Nucleus accumbens (tissue), 56 donors: ENCODE measurements at regions not wholly inside any gene's neighbourhood (a gene's known extent, or its start where the extent isn't known, plus 50 kb on each side); places are given as distances from the start of the nearest gene placed in this dataset.
"Not testable (repeated sequence)": the region's sequence is repeated elsewhere in the genome, so short reads cannot be mapped to it uniquely, and the experiment has no call there.

Source experiments
- DNase-seq, 56 donors: peaks; one replicate each; lab custom pipeline; 2025; lab: John Stamatoyannopoulos, UW

GRCh38 chr15:92803536-92803851 lies 96.6 kb upstream of the CHD2 start:
- DNase-seq = no peak

GRCh38 chr15:92803852-92804609 lies 96.1 kb upstream of the CHD2 start:
- DNase-seq = peak in 38 of 56 donors; percentile 9 to 84 (median 44)

GRCh38 chr15:92804610-92804936 lies 95.6 kb upstream of the CHD2 start:
- DNase-seq = not testable (repeated sequence)

GRCh38 chr15:92805080-92805690 lies 94.9 kb upstream of the CHD2 start:
- no peak for DNase-seq

GRCh38 chr15:92806171-92806570 lies 94.0 kb upstream of the CHD2 start:
- DNase-seq = not testable (repeated sequence)

- DNase-seq = no peak
Observed at GRCh38 chr15:92806763-92807162, 93.4 kb upstream of the CHD2 start.

- peak in 9 of 56 donors; percentile 31 to 55 (median 37) for DNase-seq
Observed at GRCh38 chr15:92807971-92808571, 92.1 kb upstream of the CHD2 start.

- DNase-seq = peak in 14 of 56 donors; percentile 46 to 69 (median 58)
Observed at GRCh38 chr15:92808598-92809063, 91.5 kb upstream of the CHD2 start.

GRCh38 chr15:92809064-92809879 lies 90.9 kb upstream of the CHD2 start:
- DNase-seq = peak; percentile 79 to 100 (median 96)

- DNase-seq = peak in 25 of 56 donors; percentile 12 to 70 (median 31)
Observed at GRCh38 chr15:92809880-92810361, 90.2 kb upstream of the CHD2 start.

GRCh38 chr15:92810418-92811138 lies 89.5 kb upstream of the CHD2 start:
- DNase-seq = peak in 31 of 56 donors; percentile 11 to 72 (median 34)

- peak in 1 of 56 donors; percentile 15 for DNase-seq
Observed at GRCh38 chr15:92811148-92811913, 88.8 kb upstream of the CHD2 start.

- DNase-seq = peak in 3 of 56 donors; percentile 5 to 26 (median 10)
Observed at GRCh38 chr15:92812271-92812670, 87.9 kb upstream of the CHD2 start.

- no peak for DNase-seq
Observed at GRCh38 chr15:92813485-92813884, 86.6 kb upstream of the CHD2 start.

- DNase-seq = peak in 2 of 56 donors; percentile 6 to 24
Observed at GRCh38 chr15:92817339-92817886, 82.7 kb upstream of the CHD2 start.

- peak in 8 of 56 donors; percentile 20 to 30 (median 27) for DNase-seq
Observed at GRCh38 chr15:92818651-92819277, 81.4 kb upstream of the CHD2 start.

GRCh38 chr15:92819278-92820235 lies 80.6 kb upstream of the CHD2 start:
- DNase-seq = peak in 27 of 56 donors; percentile 9 to 64 (median 27)
